Trophoblast cell (in vitro differentiated cells and primary cell): ENCODE measurements at regions not wholly inside any gene's neighbourhood (a gene's known extent, or its start where the extent isn't known, plus 50 kb on each side); places are given as distances from the start of the nearest gene placed in this dataset.
A peak's percentile ranks its signal among the peaks of the same experiment; 100 is the strongest.

ENCODE experiments used
- DNase-seq, 2 donors: peaks; one replicate each; pipeline ENCODE4 v3.0.0-alpha.2; 2016
- H2AFZ ChIP-seq: 2 replicates; pipeline ENCODE4 v1.6.1; 2013; ENCODE audit warnings: low read length, moderate library complexity, mild to moderate bottlenecking; ENCODE audit not compliant: insufficient read depth, poor library complexity
- H2AK5ac ChIP-seq: 2 replicates; pipeline ENCODE4 v1.6.1; 2013; ENCODE audit warnings: mild to moderate bottlenecking, low read length
- H2BK120ac ChIP-seq: 2 replicates; pipeline ENCODE4 v1.6.1; 2013; ENCODE audit warnings: low read length, mild to moderate bottlenecking, moderate library complexity; ENCODE audit not compliant: insufficient read depth, poor library complexity
- H2BK12ac ChIP-seq: 2 replicates; pipeline ENCODE4 v1.6.1; 2013; ENCODE audit warnings: mild to moderate bottlenecking, low read length, moderate library complexity
- H2BK5ac ChIP-seq: 2 replicates; pipeline ENCODE4 v1.6.1; 2013; ENCODE audit warnings: low read length, low read depth, moderate library complexity, mild to moderate bottlenecking; ENCODE audit not compliant: poor library complexity
- H3K14ac ChIP-seq: 2 replicates; pipeline ENCODE4 v1.6.1; 2013; ENCODE audit warnings: mild to moderate bottlenecking, low read length
- H3K18ac ChIP-seq: 2 replicates; pipeline ENCODE4 v1.6.1; 2013; ENCODE audit warnings: mild to moderate bottlenecking, low read length
- H3K23ac ChIP-seq: 2 replicates; pipeline ENCODE4 v1.6.1; 2013; ENCODE audit warnings: low read length
- H3K27ac ChIP-seq: 2 replicates; pipeline ENCODE4 v1.5.1; 2013; ENCODE audit warnings: low read depth, mild to moderate bottlenecking, inconsistent platforms, low read length, moderate library complexity
- H3K27me3 ChIP-seq: 2 replicates; pipeline ENCODE4 v1.6.1; 2013; ENCODE audit warnings: inconsistent platforms, mild to moderate bottlenecking, low read length, moderate library complexity; ENCODE audit not compliant: insufficient read depth
- H3K36me3 ChIP-seq, 2 experiments: 1 replicate in 1 of 2; 2 replicates in 1 of 2; pipeline ENCODE4 v1.6.1; 2013; ENCODE audit warnings: low read length in 2 of 2, mild to moderate bottlenecking in 2 of 2, moderate library complexity in 1 of 2; ENCODE audit not compliant: insufficient read depth in 2 of 2, control insufficient read depth in 1 of 2
- H3K4ac ChIP-seq: 2 replicates; pipeline ENCODE4 v1.6.1; 2013; ENCODE audit warnings: low read depth, mild to moderate bottlenecking, low read length, moderate library complexity
- H3K4me1 ChIP-seq, 2 experiments: 1 replicate in 1 of 2; 2 replicates in 1 of 2; pipeline ENCODE4 v1.6.1; 2013; ENCODE audit warnings: low read length in 2 of 2, mild to moderate bottlenecking in 2 of 2, moderate library complexity in 1 of 2; ENCODE audit not compliant: insufficient read depth in 2 of 2, control insufficient read depth in 1 of 2
- H3K4me2 ChIP-seq: 2 replicates; pipeline ENCODE4 v1.6.1; 2013; ENCODE audit warnings: inconsistent platforms, mild to moderate bottlenecking, low read length, moderate library complexity
- H3K4me3 ChIP-seq: 2 replicates; pipeline ENCODE4 v1.5.1; 2013; ENCODE audit warnings: mild to moderate bottlenecking, low read depth, low read length, inconsistent platforms
- H3K79me1 ChIP-seq: one replicate; pipeline ENCODE4 v1.6.1; 2013; ENCODE audit warnings: low read length
- H3K79me2 ChIP-seq: 2 replicates; pipeline ENCODE4 v1.6.1; 2013; ENCODE audit warnings: low read length, mild to moderate bottlenecking; ENCODE audit not compliant: control insufficient read depth, insufficient read depth, poor library complexity
- H3K9ac ChIP-seq: 2 replicates; pipeline ENCODE4 v1.6.1; 2013; ENCODE audit warnings: mild to moderate bottlenecking, low read length
- H3K9me3 ChIP-seq: 2 replicates; pipeline ENCODE4 v1.6.1; 2013; ENCODE audit warnings: low read depth, mild to moderate bottlenecking, control low read depth, inconsistent platforms, low read length; ENCODE audit not compliant: insufficient read depth
- H4K12ac ChIP-seq: 2 replicates; pipeline ENCODE4 v1.6.1; 2013; ENCODE audit warnings: low read depth, mild to moderate bottlenecking, low read length, moderate library complexity
- H4K8ac ChIP-seq: 2 replicates; pipeline ENCODE4 v1.6.1; 2013; ENCODE audit warnings: low read depth, mild to moderate bottlenecking, low read length, moderate library complexity
- H4K91ac ChIP-seq: one replicate; pipeline ENCODE4 v1.6.1; 2013; ENCODE audit warnings: low read depth, mild to moderate bottlenecking, low read length, moderate library complexity
- WGBS: extraction: QIAGEN DNeasy Blood & Tissue Kit; methylation state at CpG from one replicate; pipeline ENCODE4 v1.1.7; 2013; ENCODE audit warnings: missing lambda C conversion rate; ENCODE audit not compliant: insufficient read length, insufficient coverage; ENCODE audit errors: extremely low coverage; 5-methylcytosine and 5-hydroxymethylcytosine counted together

GRCh38 chr1:80917826-80918225 lies 882.9 kb upstream of the ADGRL2 start:
- Histone ChIP-seq H3K4me1 (no peaks in the 10 kb centered on the region), H3K14ac (no peak overlapping the region), H2AFZ (no peak overlapping the region), H4K8ac (no peak overlapping the region), H3K36me3 (no peaks in the 10 kb centered on the region), H3K23ac (no peak overlapping the region), H2BK120ac (no peak overlapping the region), H3K4me3 (no peak overlapping the region), H3K79me2 (no peaks in the 10 kb centered on the region), H4K91ac (no peak overlapping the region), H2BK12ac (no peak overlapping the region), H3K79me1 (no peaks in the 10 kb centered on the region), H3K9me3 (no peaks in the 10 kb centered on the region), H2AK5ac (no peak overlapping the region), H3K18ac (no peak overlapping the region), H3K27me3 (no peaks in the 10 kb centered on the region), H2BK5ac (no peak overlapping the region), H3K27ac (no peak overlapping the region), H3K4me2 (no peak overlapping the region), H4K12ac (no peak overlapping the region), H3K4ac (no peak overlapping the region), H3K9ac (no peak overlapping the region)
- DNase-seq, result peak in 1 of 2 donors; percentile 57
- WGBS, result no CpG with 5 or more reads among the region's 2 CpGs

GRCh38 chr1:80917225-80917624 lies 883.5 kb upstream of the ADGRL2 start:
- Histone ChIP-seq H2BK120ac (no peak overlapping the region), H3K4me2 (no peak overlapping the region), H3K79me2 (no peaks in the 10 kb centered on the region), H2BK5ac (no peak overlapping the region), H4K8ac (no peak overlapping the region), H3K4me3 (no peak overlapping the region), H3K4ac (no peak overlapping the region), H4K12ac (no peak overlapping the region), H3K36me3 (no peaks in the 10 kb centered on the region), H4K91ac (no peak overlapping the region), H2BK12ac (no peak overlapping the region), H3K27ac (no peak overlapping the region), H3K9ac (no peak overlapping the region), H2AK5ac (no peak overlapping the region), H3K79me1 (no peaks in the 10 kb centered on the region), H3K23ac (no peak overlapping the region), H3K9me3 (no peaks in the 10 kb centered on the region), H3K14ac (no peak overlapping the region), H3K27me3 (no peaks in the 10 kb centered on the region), H2AFZ (no peak overlapping the region), H3K4me1 (no peaks in the 10 kb centered on the region), H3K18ac (no peak overlapping the region)
- WGBS, result no CpG with 5 or more reads among the region's 1 CpG
- no peak for DNase-seq

GRCh38 chr1:80915491-80915890 lies 885.2 kb upstream of the ADGRL2 start:
- no peak overlapping the region for H3K18ac ChIP-seq
- H4K91ac ChIP-seq, result no peak overlapping the region
- no peak overlapping the region for H2BK12ac ChIP-seq
- H4K8ac ChIP-seq, result no peak overlapping the region
- H3K23ac ChIP-seq, result no peak overlapping the region
- H3K4me3 ChIP-seq, result no peak overlapping the region
- H3K79me2 ChIP-seq, result no peaks in the 10 kb centered on the region
- H3K14ac ChIP-seq, result no peak overlapping the region
- no peak overlapping the region for H2BK120ac ChIP-seq
- no peak overlapping the region for H3K9ac ChIP-seq
- no peak overlapping the region for H2AFZ ChIP-seq
- no peak overlapping the region for H3K4me2 ChIP-seq
- H3K27me3 ChIP-seq, result no peaks in the 10 kb centered on the region
- no peak overlapping the region for H2AK5ac ChIP-seq
- no peak overlapping the region for H3K27ac ChIP-seq
- H3K4me1 ChIP-seq, result no peaks in the 10 kb centered on the region
- H3K9me3 ChIP-seq, result no peaks in the 10 kb centered on the region
- no peaks in the 10 kb centered on the region for H3K79me1 ChIP-seq
- H2BK5ac ChIP-seq, result no peak overlapping the region
- H3K36me3 ChIP-seq, result no peaks in the 10 kb centered on the region
- no peak overlapping the region for H3K4ac ChIP-seq
- H4K12ac ChIP-seq, result no peak overlapping the region
- peak in 1 of 2 donors; percentile 5 for DNase-seq

- Histone ChIP-seq H4K91ac (no peak overlapping the region), H3K27ac (no peak overlapping the region), H3K27me3 (no peaks in the 10 kb centered on the region), H3K14ac (no peak overlapping the region), H2BK5ac (no peak overlapping the region), H3K9ac (no peak overlapping the region), H3K9me3 (no peaks in the 10 kb centered on the region), H4K12ac (no peak overlapping the region), H3K4me1 (no peaks in the 10 kb centered on the region), H3K4me3 (no peak overlapping the region), H2AFZ (no peak overlapping the region), H3K4ac (no peak overlapping the region), H3K18ac (no peak overlapping the region), H3K4me2 (no peak overlapping the region), H2BK12ac (no peak overlapping the region), H2BK120ac (no peak overlapping the region), H2AK5ac (no peak overlapping the region), H3K36me3 (no peaks in the 10 kb centered on the region), H4K8ac (no peak overlapping the region), H3K23ac (no peak overlapping the region), H3K79me2 (no peaks in the 10 kb centered on the region), H3K79me1 (no peaks in the 10 kb centered on the region)
- WGBS, result no CpG with 5 or more reads among the region's 2 CpGs
- DNase-seq, result peak; percentile 10 to 77
These were observed 890.3 kb upstream of the ADGRL2 start for GRCh38 chr1:80910426-80910825.
